AG04450 (cell line): ENCODE measurements at regions not wholly inside any gene's neighbourhood (a gene's known extent, or its start where the extent isn't known, plus 50 kb on each side); places are given as distances from the start of the nearest gene placed in this dataset.

Source experiments
- CTCF ChIA-PET: fragments of 300-600, 350-600 bp; formaldehyde crosslinking; extraction: SDS; loops from one replicate; lab custom pipeline; 2022; ENCODE audit warnings: antibody characterized with exemption, inconsistent platforms; lab: Charles Lee
- POLR2A ChIA-PET: fragments of 350-600 bp; formaldehyde crosslinking; extraction: SDS; loops from one replicate; lab custom pipeline; 2021; ENCODE audit warnings: antibody characterized with exemption, inconsistent platforms; lab: Yijun Ruan, JAX
- DNase-seq: peaks from one replicate; pipeline ENCODE4 v3.0.0-alpha.2; 2011; ENCODE audit warnings: low read depth, low spot score
- H3K27ac ChIP-seq: one replicate; pipeline ENCODE4 v1.5.1; 2012; ENCODE audit warnings: low read depth, low read length, control low read depth
- H3K27me3 ChIP-seq: one replicate; pipeline ENCODE4 v1.6.0; 2012; ENCODE audit warnings: low read length; ENCODE audit not compliant: control insufficient read depth, insufficient read depth
- H3K4me3 ChIP-seq: 2 replicates; pipeline ENCODE4 v1.5.1; 2011; ENCODE audit warnings: mild to moderate bottlenecking, low read depth, low read length, control low read depth
- H3K9me3 ChIP-seq: 2 replicates; pipeline ENCODE4 v1.5.1; 2012; ENCODE audit warnings: low read length; ENCODE audit not compliant: control insufficient read depth, insufficient read depth
- TF ChIP-seq, protein P1 (sequence below): IDR thresholded peaks from 2 replicates; pipeline ENCODE4 v1.5.1; 2011; ENCODE audit warnings: low read depth, low read length, control low read depth, inconsistent platforms

DNA sequence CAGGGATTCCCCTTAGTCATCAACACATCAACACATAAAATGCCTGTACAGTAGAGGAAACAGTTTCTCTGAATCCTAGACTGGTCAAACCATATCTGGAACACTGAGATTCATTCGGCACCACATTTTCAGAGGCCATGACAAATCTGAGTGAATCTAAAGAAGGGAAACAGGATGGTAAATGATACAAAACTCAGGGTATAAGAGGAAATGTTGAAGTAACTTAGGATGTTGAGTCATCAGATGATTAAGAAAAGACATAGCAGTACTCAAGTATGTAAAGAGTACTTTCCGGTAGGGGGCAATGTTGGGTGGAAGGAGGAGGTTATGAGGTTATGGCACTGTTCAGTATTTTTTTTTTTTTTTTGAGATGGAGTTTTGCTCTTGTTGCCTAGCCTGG lies 358.5 kb upstream of the PMFBP1 start:
- TF ChIP-seq, protein P1, sequence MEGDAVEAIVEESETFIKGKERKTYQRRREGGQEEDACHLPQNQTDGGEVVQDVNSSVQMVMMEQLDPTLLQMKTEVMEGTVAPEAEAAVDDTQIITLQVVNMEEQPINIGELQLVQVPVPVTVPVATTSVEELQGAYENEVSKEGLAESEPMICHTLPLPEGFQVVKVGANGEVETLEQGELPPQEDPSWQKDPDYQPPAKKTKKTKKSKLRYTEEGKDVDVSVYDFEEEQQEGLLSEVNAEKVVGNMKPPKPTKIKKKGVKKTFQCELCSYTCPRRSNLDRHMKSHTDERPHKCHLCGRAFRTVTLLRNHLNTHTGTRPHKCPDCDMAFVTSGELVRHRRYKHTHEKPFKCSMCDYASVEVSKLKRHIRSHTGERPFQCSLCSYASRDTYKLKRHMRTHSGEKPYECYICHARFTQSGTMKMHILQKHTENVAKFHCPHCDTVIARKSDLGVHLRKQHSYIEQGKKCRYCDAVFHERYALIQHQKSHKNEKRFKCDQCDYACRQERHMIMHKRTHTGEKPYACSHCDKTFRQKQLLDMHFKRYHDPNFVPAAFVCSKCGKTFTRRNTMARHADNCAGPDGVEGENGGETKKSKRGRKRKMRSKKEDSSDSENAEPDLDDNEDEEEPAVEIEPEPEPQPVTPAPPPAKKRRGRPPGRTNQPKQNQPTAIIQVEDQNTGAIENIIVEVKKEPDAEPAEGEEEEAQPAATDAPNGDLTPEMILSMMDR: peak; percentile 38; the same call in 1 of the 2 replicates
- Histone ChIP-seq H3K27me3 (no peaks in the 10 kb centered on the region), H3K9me3 (no peaks in the 10 kb centered on the region), H3K27ac (no peak overlapping the region), H3K4me3 (no peak overlapping the region)
- CTCF ChIA-PET: interaction anchor here (0.7 to 1.2 kb wide), 6 partner anchors 13 to 696 kb away, joined by 3 to 6 read pairs (median 4); no protein-coding TSS in a partner anchor
- no peak for DNase-seq
- POLR2A ChIA-PET: no interaction called here

DNA sequence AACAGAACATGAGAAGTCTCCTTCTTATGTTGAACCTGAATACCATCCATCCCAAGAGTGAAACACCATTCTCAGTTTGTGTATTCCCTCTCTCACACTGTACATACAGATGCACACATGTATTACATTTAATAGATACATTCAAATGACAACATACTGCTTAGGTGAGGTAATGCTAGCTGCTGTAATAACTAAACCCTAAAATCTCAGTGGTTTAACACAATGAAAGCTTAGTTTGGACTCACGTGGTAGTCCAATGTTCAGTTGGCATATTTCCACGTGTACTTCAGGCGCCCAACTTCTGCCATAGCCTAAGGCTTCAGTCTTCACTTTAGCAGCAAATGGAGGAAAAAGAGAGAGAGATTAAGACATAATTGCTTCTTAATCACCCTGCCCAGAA lies 351.1 kb upstream of the PMFBP1 start:
- no peaks in the 10 kb centered on the region for H3K9me3 ChIP-seq
- CTCF ChIA-PET: no interaction called here
- TF ChIP-seq, protein P1: no peak
- H3K27me3 ChIP-seq: no peaks in the 10 kb centered on the region
- no peak for DNase-seq
- no peak overlapping the region for H3K4me3 ChIP-seq
- POLR2A ChIA-PET: no interaction called here
- no peak overlapping the region for H3K27ac ChIP-seq

DNA sequence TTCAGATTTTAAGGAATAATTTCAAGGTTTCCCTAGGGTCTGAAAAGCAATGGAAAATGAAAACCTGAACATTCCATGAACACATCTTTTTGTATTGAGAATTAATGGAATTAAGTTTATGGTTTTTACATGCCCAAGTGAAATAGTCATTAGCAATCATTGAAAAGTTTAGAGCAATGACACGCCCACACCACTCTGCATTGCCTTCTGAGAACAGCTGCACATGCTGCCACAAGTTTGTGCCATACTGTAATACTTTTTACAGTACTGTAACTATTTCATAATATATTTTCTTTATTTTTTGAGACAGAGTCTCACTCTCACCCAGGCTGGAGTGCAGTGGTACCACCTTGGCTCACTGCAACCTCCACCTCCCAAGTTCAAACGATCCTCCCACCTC lies 345.2 kb upstream of the PMFBP1 start:
- TF ChIP-seq, protein P1: no peak
- CTCF ChIA-PET: interaction anchor here (1.0 to 1.3 kb wide), 2 partner anchors 13 to 15 kb away, joined by 3 to 4 read pairs; no protein-coding TSS in a partner anchor
- H3K27me3 ChIP-seq: no peaks in the 10 kb centered on the region
- H3K4me3 ChIP-seq: no peak overlapping the region
- DNase-seq: no peak
- no peak overlapping the region for H3K27ac ChIP-seq
- POLR2A ChIA-PET: no interaction called here
- H3K9me3 ChIP-seq: no peaks in the 10 kb centered on the region

DNA sequence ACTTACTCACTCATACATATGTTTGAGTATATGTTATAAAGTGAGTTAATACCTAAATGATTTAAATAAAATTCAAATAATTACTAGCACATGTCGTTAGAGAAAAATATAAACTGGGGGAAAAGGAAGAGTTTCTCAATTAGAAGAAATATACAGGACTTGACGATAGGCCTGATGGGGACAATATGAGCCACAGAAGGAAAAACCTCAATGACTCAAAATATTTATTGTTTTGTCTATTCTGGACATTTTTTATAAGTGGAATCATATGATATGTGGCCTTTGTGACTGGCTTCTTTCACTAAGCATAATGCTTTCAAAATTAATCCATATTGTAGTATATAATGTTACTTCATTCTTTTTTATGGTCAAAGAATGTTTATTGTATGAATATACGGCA lies 339.2 kb upstream of the PMFBP1 start:
- ChIA-PET POLR2A (no interaction called here), CTCF (no interaction called here)
- no peak for DNase-seq
- Histone ChIP-seq H3K27ac (no peak overlapping the region), H3K4me3 (no peak overlapping the region), H3K27me3 (no peaks in the 10 kb centered on the region), H3K9me3 (no peaks in the 10 kb centered on the region)
- TF ChIP-seq, protein P1: no peak

DNA sequence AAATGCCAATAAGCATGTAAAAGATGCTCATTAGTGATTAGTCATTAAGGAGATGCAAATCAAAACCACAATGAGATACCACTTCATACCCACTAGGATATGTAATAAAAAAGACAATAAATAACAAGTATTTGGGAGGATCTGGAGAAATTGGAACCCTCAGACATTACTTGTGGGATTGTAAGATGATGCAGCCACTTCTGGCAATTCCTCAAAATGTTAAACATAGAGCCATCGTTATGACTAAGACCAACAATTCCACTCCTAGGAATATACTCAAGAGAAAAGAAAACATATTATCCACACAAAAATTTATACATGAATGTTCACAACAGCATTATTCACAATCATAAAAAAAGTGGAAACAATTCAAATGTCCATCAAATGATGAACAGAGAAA lies 336.2 kb upstream of the PMFBP1 start:
- no peak overlapping the region for H3K4me3 ChIP-seq
- no peak for DNase-seq
- ChIA-PET CTCF (no interaction called here), POLR2A (no interaction called here)
- H3K9me3 ChIP-seq: no peaks in the 10 kb centered on the region
- H3K27ac ChIP-seq: no peak overlapping the region
- TF ChIP-seq, protein P1: no peak
- H3K27me3 ChIP-seq: no peaks in the 10 kb centered on the region
